TTC549 (cell line): ENCODE measurements at regions not wholly inside any gene's neighbourhood (a gene's known extent, or its start where the extent isn't known, plus 50 kb on each side); places are given as distances from the start of the nearest gene placed in this dataset.

Experiments
- FAIRE-seq: peaks from 2 replicates; lab custom pipeline; 2012; peaks lifted over from hg19 to GRCh38; lab: Jason Lieb, UNC

GRCh38 chr21:27164208-27165177, 197.6 kb upstream of the ADAMTS5 start:
- no peak for FAIRE-seq

GRCh38 chr21:27158967-27159366, 192.1 kb upstream of the ADAMTS5 start:
- FAIRE-seq: no peak

- FAIRE-seq: no peak
Measured at GRCh38 chr21:27157097-27157496, 190.2 kb upstream of the ADAMTS5 start.

- no peak for FAIRE-seq
Measured at GRCh38 chr21:27156666-27157065, 189.8 kb upstream of the ADAMTS5 start.

- FAIRE-seq: no peak
Measured at GRCh38 chr21:27155130-27155500, 188.2 kb upstream of the ADAMTS5 start.

GRCh38 chr21:27154451-27155129, 187.7 kb upstream of the ADAMTS5 start:
- no peak for FAIRE-seq

GRCh38 chr21:27152996-27153395, 186.1 kb upstream of the ADAMTS5 start:
- FAIRE-seq: no peak

- FAIRE-seq: no peak
Measured at GRCh38 chr21:27149034-27149433, 182.1 kb upstream of the ADAMTS5 start.

GRCh38 chr21:27146268-27146667, 179.4 kb upstream of the ADAMTS5 start:
- no peak for FAIRE-seq

- FAIRE-seq: no peak
Measured at GRCh38 chr21:27145134-27145798, 178.4 kb upstream of the ADAMTS5 start.

- FAIRE-seq: no peak
Measured at GRCh38 chr21:27143476-27143875, 176.6 kb upstream of the ADAMTS5 start.

GRCh38 chr21:27139526-27139925, 172.6 kb upstream of the ADAMTS5 start:
- FAIRE-seq: no peak

- no peak for FAIRE-seq
Measured at GRCh38 chr21:27134516-27134915, 167.6 kb upstream of the ADAMTS5 start.

GRCh38 chr21:27132266-27132665, 165.4 kb upstream of the ADAMTS5 start:
- no peak for FAIRE-seq

- FAIRE-seq: no peak
Measured at GRCh38 chr21:27130154-27130553, 163.3 kb upstream of the ADAMTS5 start.

- no peak for FAIRE-seq
Measured at GRCh38 chr21:27129694-27130093, 162.8 kb upstream of the ADAMTS5 start.

GRCh38 chr21:27129215-27129614, 162.3 kb upstream of the ADAMTS5 start:
- no peak for FAIRE-seq

GRCh38 chr21:27126140-27126539, 159.3 kb upstream of the ADAMTS5 start:
- FAIRE-seq: no peak

GRCh38 chr21:27122686-27123085, 155.8 kb upstream of the ADAMTS5 start:
- no peak for FAIRE-seq

- no peak for FAIRE-seq
Measured at GRCh38 chr21:27114111-27114510, 147.2 kb upstream of the ADAMTS5 start.

- no peak for FAIRE-seq
Measured at GRCh38 chr21:27112186-27112585, 145.3 kb upstream of the ADAMTS5 start.

GRCh38 chr21:27110956-27111355, 144.1 kb upstream of the ADAMTS5 start:
- no peak for FAIRE-seq

GRCh38 chr21:27108701-27109100, 141.8 kb upstream of the ADAMTS5 start:
- no peak for FAIRE-seq
